Breast epithelium (tissue), 4 donors: ENCODE measurements at regions not wholly inside any gene's neighbourhood (a gene's known extent, or its start where the extent isn't known, plus 50 kb on each side); places are given as distances from the start of the nearest gene placed in this dataset.

Source experiments
- DNase-seq, 2 donors: peaks; one replicate each; pipeline ENCODE4 v3.0.0-alpha.2; 2019; ENCODE audit warnings: low spot score in 2 of 2
- H3K27ac ChIP-seq, 2 donors: fragments of 200-600 bp; sonication (generic) in 1 of 2; one replicate each; pipeline ENCODE4 v1.5.1; 2016 to 2019; ENCODE audit warnings: mild to moderate bottlenecking in 1 of 2
- H3K27me3 ChIP-seq, 2 donors: fragments of 200-600 bp; sonication (generic) in 1 of 2; one replicate each; pipeline versions ENCODE4 v1.5.1 to v1.6.0; 2017 to 2019; ENCODE audit warnings: control low read depth in 1 of 2, mild to moderate bottlenecking in 1 of 2
- H3K36me3 ChIP-seq: fragments of 200-600 bp; one replicate; pipeline ENCODE4 v1.5.1; 2019
- H3K4me1 ChIP-seq, 2 donors: fragments of 200-600 bp; sonication (generic); one replicate each; pipeline ENCODE4 v1.5.1; 2016 to 2019; ENCODE audit warnings: control low read depth in 1 of 2
- H3K4me3 ChIP-seq, 3 donors: fragments of 200-600 bp; sonication (generic); 1 replicate in 2 of 3; 2 replicates in 1 of 3; pipeline ENCODE4 v1.5.1; 2016 to 2019; ENCODE audit warnings: mild to moderate bottlenecking in 3 of 3, moderate library complexity in 2 of 3
- H3K9me3 ChIP-seq, 2 donors: fragments of 200-600 bp; sonication (generic) in 1 of 2; one replicate each; pipeline ENCODE4 v1.5.1; 2016 to 2019; ENCODE audit warnings: control low read depth in 1 of 2
- POLR2A ChIP-seq: fragments of 450-650 bp; IDR thresholded peaks from one replicate; pipeline ENCODE4 v1.6.1; 2016; ENCODE audit warnings: antibody characterized with exemption, mild to moderate bottlenecking, moderate library complexity
- POLR2AphosphoS5 ChIP-seq, 3 donors: sonication (generic); formaldehyde crosslinking; IDR thresholded peaks; one replicate each; pipeline ENCODE4 v1.6.1; 2017; ENCODE audit warnings: antibody characterized with exemption in 3 of 3
- intact Hi-C: fragments of 100-400 bp; cut with DNase I; formaldehyde crosslinking; loops from one replicate; pipeline ENCODE4 v1.15.1; 2023; ENCODE audit warnings: low total_unique reads
- TF ChIP-seq, protein P1 (sequence below), 3 donors: fragments of 450-650 bp; IDR thresholded peaks; one replicate each; pipeline ENCODE4 v1.5.1; 2016 to 2017; ENCODE audit warnings: antibody characterized with exemption in 3 of 3, mild to moderate bottlenecking in 3 of 3, moderate library complexity in 3 of 3

DNA sequence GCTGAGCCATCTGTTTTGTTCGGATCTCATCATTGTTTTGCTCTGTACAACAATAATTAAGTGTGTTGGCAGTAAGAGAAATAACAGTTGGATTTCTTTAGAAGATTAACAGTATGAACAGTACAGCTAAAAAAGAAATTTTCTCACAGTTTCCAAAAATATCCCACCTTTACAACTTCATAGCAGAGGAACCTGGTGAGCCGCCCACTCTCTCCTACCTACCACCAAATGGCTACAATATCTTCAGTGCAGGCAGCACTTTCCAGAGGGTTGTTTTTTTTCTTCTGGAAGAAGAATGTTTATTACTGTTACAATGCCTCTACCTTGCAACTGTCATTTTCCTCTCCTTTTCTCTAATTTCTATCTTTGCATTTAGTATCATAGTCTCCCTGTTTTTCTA, 1577.5 kb upstream of the PRR20A start:
- Histone ChIP-seq H3K27ac (no peak overlapping the region), H3K4me3 (no peak overlapping the region), H3K4me1 (no peaks in the 10 kb centered on the region), H3K9me3 (no peaks in the 10 kb centered on the region), H3K27me3 (no peaks in the 10 kb centered on the region), H3K36me3 (no peaks in the 10 kb centered on the region)
- no peak for TF ChIP-seq POLR2AphosphoS5 (IDR thresholded peaks at IDR 0.05)
- TF ChIP-seq POLR2A: no peak
- TF ChIP-seq, protein P1, sequence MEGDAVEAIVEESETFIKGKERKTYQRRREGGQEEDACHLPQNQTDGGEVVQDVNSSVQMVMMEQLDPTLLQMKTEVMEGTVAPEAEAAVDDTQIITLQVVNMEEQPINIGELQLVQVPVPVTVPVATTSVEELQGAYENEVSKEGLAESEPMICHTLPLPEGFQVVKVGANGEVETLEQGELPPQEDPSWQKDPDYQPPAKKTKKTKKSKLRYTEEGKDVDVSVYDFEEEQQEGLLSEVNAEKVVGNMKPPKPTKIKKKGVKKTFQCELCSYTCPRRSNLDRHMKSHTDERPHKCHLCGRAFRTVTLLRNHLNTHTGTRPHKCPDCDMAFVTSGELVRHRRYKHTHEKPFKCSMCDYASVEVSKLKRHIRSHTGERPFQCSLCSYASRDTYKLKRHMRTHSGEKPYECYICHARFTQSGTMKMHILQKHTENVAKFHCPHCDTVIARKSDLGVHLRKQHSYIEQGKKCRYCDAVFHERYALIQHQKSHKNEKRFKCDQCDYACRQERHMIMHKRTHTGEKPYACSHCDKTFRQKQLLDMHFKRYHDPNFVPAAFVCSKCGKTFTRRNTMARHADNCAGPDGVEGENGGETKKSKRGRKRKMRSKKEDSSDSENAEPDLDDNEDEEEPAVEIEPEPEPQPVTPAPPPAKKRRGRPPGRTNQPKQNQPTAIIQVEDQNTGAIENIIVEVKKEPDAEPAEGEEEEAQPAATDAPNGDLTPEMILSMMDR (IDR thresholded peaks at IDR 0.05): no peak
- DNase-seq: no peak
- intact Hi-C loops: no loop called here

DNA sequence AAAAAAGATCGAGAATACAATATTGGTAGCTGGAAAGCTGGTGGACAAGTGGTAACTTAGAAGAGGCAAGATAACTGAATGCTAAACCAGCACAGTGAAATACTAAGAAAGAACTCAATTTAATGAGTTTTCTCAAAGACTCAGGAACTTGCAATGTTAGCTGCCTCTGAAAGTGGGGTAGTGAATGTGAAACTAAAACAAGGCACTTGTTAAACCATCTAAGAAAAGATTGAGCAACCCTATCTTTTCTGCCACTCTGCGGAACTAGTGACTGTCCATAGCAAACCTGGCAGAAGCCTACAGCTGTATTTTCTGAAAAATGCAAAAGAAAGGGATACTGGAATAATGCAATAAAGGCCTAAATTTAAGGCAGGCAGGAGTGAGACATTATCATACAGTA, 1574.4 kb upstream of the PRR20A start:
- TF ChIP-seq, protein P1 (IDR thresholded peaks at IDR 0.05): no peak
- TF ChIP-seq POLR2AphosphoS5 (IDR thresholded peaks at IDR 0.05) (no peak), POLR2A (no peak)
- Histone ChIP-seq H3K27me3 (no peaks in the 10 kb centered on the region), H3K27ac (no peak overlapping the region), H3K9me3 (no peaks in the 10 kb centered on the region), H3K4me3 (no peak overlapping the region), H3K36me3 (peaks cover 3% of the 10 kb centered on the region), H3K4me1 (no peaks in the 10 kb centered on the region)
- intact Hi-C loops: no loop called here
- DNase-seq: no peak

DNA sequence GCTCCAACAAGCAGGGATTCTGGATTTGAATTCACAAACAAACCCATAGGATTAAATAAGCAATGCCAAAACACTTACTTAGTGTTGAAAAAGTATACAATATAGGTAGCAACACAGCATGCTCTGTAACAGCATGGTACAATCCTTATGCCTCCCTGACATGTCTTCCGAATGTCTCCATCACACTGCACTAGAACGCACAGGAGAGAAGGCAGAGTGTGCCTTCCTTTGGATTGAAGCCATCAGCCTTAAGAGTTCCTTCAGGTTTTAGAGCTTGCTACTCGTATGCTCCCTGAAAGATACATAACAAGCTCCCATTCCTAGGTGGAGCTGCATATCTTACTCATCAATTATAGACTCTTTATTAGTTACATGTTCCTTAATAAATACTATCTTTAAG, 1573.9 kb upstream of the PRR20A start:
- no peaks in the 10 kb centered on the region for H3K27me3 ChIP-seq
- no peak overlapping the region for H3K4me3 ChIP-seq
- no peaks in the 10 kb centered on the region for H3K4me1 ChIP-seq
- TF ChIP-seq, protein P1 (IDR thresholded peaks at IDR 0.05): no peak
- no peak for TF ChIP-seq POLR2AphosphoS5 (IDR thresholded peaks at IDR 0.05)
- no peak for TF ChIP-seq POLR2A
- intact Hi-C loops: no loop called here
- DNase-seq: no peak
- H3K27ac ChIP-seq: no peak overlapping the region
- no peaks in the 10 kb centered on the region for H3K9me3 ChIP-seq
- H3K36me3 ChIP-seq: peaks cover 3% of the 10 kb centered on the region

DNA sequence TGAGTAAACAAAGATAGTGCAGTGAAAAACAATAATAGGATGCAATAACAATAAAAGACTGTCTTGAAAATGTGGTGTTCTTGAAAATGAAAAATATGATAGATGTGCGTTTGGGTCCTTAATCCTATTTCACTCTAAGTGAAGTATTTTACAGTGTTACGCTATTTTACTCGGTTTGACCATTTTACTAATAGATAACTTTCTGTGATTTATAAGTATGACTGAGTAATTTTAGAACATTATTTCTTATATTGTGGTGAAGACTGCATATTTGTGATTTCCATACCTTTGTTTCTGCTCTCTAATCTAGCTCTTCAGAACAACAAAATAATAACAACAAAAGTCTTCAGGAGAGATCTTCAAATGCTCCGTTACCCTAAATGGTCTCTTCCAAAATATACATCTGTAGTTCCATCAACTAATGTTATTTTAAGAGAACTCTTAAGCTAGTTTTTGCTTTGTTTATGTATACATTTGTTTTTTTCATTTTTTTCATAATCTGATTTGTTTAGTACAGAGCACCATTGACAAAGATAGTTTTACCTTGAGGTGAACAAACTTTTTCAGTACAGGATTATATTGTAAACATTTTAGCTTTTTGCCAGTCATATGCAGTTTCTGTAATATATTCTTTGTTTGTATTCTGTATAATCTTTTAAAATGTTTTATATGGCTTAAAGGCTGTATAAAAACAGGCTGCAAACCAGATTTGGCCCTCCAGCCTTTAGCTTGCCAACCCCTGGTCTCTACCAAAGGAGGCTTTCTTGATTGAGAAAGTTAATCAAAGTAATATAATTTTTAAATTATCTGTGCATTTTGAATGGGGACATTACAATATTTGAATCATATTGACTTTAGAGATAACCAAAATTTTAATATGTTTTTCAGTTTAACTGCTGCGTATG, 1572.7 kb upstream of the PRR20A start:
- H3K4me3 ChIP-seq: no peak overlapping the region
- no peak for DNase-seq
- H3K36me3 ChIP-seq: peaks cover 3% of the 10 kb centered on the region

DNA sequence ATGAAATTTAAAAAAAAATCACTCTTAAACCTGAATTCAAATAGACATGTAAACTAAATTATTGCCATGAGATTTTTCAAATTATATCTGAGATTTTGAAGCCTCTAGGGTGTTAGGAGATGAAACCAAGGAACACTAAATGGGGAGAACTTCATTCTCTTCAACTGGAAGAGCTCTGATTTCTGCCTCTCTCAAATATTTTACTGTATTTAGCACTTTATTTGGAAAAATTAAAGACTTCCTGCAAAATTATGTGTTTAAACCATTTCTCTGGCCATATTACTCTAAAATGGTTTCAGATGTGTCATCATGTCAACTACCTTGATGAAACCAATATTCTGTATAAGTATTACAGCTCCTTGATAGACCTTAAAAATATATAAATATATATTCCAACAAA, 1571.6 kb upstream of the PRR20A start:
- no peak for TF ChIP-seq POLR2AphosphoS5 (IDR thresholded peaks at IDR 0.05)
- TF ChIP-seq, protein P1 (IDR thresholded peaks at IDR 0.05): no peak
- TF ChIP-seq POLR2A: no peak
- Histone ChIP-seq H3K9me3 (no peaks in the 10 kb centered on the region), H3K27ac (no peak overlapping the region), H3K4me1 (no peaks in the 10 kb centered on the region), H3K36me3 (peaks cover 3% of the 10 kb centered on the region), H3K27me3 (no peaks in the 10 kb centered on the region), H3K4me3 (no peak overlapping the region)
- intact Hi-C loops: no loop called here
- no peak for DNase-seq

More for the DNA sequence above, 1572.7 kb upstream of the PRR20A start:
- TF ChIP-seq POLR2A (no peak), POLR2AphosphoS5 (IDR thresholded peaks at IDR 0.05) (no peak)
- TF ChIP-seq, protein P1 (IDR thresholded peaks at IDR 0.05): no peak
- Histone ChIP-seq H3K27me3 (no peaks in the 10 kb centered on the region), H3K4me1 (no peaks in the 10 kb centered on the region), H3K9me3 (no peaks in the 10 kb centered on the region), H3K27ac (no peak overlapping the region)
- intact Hi-C loops: no loop called here
